ENCODE measurements at regions not wholly inside any gene's neighbourhood (a gene's known extent, or its start where the extent isn't known, plus 50 kb on each side); places are given as distances from the start of the nearest gene placed in this dataset.
A peak's percentile ranks its signal among the peaks of the same experiment; 100 is the strongest.
"Not testable (repeated sequence)": the region's sequence is repeated elsewhere in the genome, so short reads cannot be mapped to it uniquely, and the experiment has no call there.

DNA sequence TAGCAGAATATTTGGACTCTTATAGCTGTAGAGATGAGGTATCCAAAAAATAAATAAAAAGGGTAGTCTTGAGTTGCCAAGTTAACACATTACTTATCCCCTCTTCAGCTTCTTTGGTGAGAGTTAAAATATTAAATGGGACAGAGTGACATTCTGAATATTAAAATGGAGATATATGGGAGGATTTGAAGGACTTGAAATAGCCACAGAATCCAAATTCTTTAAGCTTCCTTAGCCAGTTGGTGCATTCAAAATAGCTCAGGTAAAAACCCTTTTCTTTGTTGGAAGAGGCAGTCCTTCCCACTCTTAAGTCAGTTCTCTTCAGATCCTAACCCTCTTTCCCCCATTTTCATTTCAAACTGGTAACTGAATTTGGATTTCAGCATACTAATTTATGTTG, 130.1 kb upstream of the KLF12 start:
- DNase-seq (ENCODE audit: low read depth), result no peak
- no peak overlapping the region for H3K4me3 ChIP-seq (ENCODE audit: low read depth, low read length)

DNA sequence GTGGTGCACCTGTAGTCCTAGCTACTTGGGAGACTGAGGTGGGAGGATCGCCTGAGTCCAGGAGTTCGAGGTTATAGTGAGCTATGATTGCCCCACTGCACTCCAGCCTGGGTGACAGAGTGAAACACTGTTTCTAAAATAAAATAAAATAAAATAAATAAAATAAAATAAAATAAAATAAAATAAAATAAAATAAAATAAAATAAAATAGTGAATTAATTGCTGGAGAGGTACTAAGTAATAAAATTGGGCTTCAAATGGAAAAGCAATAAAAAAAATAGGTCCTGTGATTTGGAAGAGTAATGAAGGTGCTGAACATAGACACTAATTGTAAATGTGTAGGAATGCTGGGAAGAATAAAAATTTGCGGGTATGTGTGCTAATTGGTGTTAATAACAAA, 126.2 kb upstream of the KLF12 start:
- DNase-seq (ENCODE audit: low read depth); H3K4me3 ChIP-seq (ENCODE audit: low read depth, low read length): not testable (repeated sequence)

DNA sequence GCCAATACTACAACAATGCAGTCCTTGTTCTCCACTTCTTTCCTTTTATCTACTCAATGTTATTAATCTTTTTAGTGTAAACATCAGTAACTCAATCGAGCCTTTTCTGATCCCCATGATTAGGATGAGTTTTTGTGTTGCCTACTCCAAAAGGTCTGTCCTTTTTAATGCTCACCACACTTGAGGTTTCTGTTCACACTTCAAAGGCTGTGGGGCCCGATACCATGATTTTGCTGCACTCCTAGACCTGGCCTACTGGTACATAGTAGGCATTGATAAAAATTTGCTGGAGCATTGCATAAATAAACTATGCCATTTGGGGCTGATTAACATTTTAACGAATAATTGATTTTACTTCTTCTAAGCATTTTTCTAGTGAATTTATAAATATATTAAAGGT, 125.4 kb upstream of the KLF12 start:
- no peak for DNase-seq (ENCODE audit: low read depth)

DNA sequence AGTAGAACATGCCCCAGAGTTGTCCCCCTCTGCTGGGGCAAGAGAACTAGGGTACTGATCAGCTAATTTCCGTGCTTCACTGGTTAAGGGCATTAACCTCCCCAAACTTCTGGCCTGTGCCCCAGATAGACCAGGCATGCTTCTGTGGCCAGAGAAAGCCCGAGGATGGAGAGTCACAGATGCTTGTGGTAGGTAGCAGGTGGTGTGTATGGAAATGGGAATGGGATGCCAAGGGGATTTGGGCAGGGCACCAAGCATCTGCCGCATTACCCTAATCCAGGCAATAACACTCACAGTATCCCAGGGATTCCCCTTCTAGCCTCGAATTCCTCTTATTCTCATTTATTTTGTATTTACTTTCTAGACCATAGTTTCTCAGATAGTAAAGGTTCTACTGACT, 124.8 kb upstream of the KLF12 start:
- H3K4me3 ChIP-seq (ENCODE audit: low read depth, low read length), result no peak overlapping the region
- no peak for DNase-seq (ENCODE audit: low read depth)

More for the DNA sequence above, 125.4 kb upstream of the KLF12 start:
- no peak overlapping the region for H3K4me3 ChIP-seq (ENCODE audit: low read depth, low read length)

DNA sequence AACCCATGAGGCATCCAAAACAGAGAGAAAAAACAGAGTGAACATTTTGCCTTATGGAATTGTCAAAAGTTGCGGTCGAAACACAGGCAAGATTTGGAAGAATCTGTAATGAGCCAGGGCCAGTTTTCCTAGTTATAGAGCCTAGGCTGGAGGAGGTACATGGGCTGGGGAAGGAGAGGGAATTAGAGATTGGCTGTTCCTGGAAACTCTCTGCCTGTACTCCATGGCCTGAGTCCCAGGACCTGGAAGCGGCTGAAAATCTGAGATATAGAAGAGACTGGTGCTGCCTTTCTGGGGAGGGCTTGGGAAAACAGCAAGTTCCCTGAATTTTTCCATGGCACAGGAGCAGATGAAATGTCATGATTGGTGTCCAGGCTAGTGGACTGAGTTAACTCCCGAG, 122.8 kb upstream of the KLF12 start:
- no peak for DNase-seq (ENCODE audit: low read depth)
- H3K4me3 ChIP-seq (ENCODE audit: low read depth, low read length), result no peak overlapping the region

DNA sequence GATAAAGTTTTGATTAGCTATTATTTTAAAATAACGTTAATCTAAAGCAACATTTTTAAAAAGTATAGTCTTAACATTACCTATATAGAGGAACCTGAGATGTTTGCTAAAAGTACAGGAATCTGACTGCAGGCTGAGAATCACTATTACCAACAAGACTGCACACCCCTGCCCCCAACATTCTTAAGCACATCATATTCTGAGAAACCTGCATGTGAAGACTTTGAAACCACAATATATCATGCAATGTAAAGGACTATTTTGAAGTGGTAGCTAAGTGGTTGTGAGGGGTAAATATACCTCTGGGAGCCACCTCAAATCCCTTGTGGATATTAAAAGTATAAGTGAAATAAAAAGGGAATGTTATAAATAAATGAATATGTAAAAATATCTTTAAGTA, 119.0 kb upstream of the KLF12 start:
- DNase-seq (ENCODE audit: low read depth), result no peak
- no peak overlapping the region for H3K4me3 ChIP-seq (ENCODE audit: low read depth, low read length)

DNA sequence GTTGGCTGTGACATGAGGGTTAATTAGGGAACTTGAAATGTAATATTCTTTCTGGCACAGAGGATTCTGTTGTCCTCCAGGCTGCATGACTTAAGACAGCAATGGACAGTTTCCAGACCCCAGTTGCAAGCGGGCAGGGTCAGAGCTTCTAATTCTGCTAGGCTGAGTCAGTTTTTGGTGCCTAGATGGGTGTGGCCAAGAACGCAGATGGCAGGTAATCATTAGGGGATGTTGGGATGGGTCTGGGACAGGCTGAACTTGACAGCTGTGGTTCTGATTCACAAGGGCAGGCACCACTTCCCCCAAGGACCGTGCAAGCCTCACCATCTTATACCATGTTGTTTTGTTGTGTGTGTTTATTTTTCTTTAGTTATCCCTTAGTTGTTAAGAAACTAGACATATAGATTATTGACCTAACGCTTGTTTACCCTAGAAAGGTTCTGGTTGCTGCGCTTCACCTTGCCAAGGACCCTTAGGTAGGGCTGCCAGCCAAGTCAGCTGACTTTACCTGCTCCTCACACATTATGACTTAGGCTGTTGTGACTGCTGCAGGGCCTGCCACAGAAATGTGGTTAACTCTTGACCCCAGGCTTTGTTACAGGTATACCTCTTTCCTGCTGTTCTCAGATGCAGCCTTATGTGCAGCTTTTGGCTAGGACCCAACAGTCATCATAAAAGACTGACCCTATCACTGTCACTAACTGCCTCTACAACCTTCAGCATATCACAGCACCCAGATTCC, 117.7 kb upstream of the KLF12 start:
- H3K4me3 ChIP-seq (ENCODE audit: low read depth, low read length), result no peak overlapping the region
- DNase-seq (ENCODE audit: low read depth), result no peak

DNA sequence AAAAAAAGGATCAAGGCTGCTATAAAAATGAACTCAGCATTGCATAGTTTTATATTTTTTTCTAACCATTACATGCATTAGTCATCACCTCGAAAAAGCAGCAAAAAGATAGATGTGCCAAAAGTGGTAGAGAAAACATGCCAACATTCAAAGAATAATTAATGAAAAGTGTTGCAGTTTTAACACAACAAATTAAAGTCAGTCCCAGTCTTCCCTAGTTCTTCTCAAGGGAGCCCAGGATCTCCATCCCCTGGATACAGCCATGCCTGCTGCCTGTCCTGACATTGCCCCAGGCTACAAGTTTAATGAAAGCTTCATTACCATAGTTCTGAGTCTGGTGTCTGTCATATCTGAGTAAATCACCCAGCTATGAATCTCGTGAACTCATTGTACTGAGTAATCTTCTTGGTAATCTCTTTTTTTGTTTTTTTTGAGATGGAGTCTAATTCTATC, 116.6 kb upstream of the KLF12 start:
- no peak for DNase-seq (ENCODE audit: low read depth)

DNA sequence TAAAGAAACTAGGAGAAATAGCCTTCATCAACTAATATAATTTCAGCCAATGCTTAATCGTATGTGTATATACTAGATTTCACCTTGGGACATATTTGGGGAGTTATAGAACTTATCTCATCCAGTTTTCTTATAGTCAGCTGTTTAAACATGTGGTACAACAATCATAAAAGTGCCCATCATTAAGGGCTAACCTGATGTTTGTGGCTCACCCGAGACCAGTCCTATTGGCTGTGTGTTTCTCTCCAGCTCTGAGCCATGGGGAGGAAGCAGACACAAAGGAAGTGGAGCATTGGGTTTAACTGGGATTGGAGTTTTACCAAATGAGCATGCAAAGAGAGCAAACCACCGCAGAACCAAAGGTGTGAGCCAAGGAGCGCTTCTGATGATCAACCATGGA, 114.3 kb upstream of the KLF12 start:
- no peak for DNase-seq (ENCODE audit: low read depth)

More for the DNA sequence above, 116.6 kb upstream of the KLF12 start:
- no peak overlapping the region for H3K4me3 ChIP-seq (ENCODE audit: low read depth, low read length)

DNA sequence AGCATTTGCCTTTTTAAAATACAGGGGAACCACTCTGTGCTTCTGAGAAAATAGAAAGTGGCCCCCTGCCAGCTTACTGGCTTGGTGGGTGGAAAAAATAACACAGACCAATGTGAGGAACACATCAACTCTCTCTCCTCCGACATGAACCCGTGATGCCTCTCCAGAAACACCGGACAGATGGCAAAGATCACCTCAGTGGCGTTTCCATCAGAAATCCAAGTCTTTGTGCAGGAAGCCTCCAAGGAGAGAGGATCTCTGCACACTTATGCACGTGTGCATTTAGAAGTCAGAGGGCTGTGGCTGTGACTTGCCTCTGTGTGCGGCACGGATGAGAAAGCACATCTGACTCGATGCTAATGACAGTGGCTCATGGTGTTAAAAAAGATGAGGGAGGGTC, 112.3 kb upstream of the KLF12 start:
- no peak for DNase-seq (ENCODE audit: low read depth)
- no peak overlapping the region for H3K4me3 ChIP-seq (ENCODE audit: low read depth, low read length)

More for the DNA sequence above, 114.3 kb upstream of the KLF12 start:
- no peak overlapping the region for H3K4me3 ChIP-seq (ENCODE audit: low read depth, low read length)

DNA sequence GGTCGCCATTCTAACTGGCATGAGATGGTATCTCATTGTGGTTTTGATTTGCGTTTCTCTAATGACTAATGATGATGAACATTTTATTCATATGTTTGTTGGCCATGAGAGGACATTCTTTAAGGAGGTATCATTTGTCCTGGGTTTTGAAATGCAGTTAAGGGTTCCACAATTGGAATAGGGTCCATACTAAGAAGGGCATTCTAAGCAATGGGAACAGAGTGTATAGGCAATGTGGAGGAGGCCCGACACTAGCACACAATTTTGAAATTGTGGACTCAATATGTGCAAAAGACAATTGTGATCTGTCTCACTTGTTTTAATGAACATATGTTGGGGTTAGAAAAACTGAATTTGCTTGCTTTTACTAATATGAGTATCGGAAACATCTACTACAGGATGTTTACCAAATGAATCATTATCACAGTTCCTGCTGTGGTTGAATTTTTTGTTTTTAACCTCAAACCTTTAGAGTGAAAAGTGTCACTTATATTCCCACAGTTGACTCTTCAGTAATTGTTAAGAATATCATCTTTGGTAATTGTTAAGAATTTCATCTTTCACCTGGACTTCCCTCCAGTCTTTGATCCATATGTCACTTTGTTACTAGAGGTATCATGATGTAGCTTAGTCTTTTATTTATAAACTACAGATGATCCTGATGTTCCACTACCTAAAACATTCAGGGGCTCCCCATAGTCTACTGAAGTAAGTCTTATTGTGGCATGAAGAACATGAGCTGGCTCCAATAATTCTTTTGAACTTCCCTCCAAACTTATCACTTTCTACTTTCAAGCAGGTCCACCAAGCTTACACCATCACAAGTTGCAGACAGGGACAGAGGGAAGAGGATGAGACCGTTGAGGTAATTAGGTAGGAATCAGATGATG, 109.7 kb upstream of the KLF12 start:
- no peak overlapping the region for H3K4me3 ChIP-seq (ENCODE audit: low read depth, low read length)
- DNase-seq (ENCODE audit: low read depth), result peak; percentile 73

DNA sequence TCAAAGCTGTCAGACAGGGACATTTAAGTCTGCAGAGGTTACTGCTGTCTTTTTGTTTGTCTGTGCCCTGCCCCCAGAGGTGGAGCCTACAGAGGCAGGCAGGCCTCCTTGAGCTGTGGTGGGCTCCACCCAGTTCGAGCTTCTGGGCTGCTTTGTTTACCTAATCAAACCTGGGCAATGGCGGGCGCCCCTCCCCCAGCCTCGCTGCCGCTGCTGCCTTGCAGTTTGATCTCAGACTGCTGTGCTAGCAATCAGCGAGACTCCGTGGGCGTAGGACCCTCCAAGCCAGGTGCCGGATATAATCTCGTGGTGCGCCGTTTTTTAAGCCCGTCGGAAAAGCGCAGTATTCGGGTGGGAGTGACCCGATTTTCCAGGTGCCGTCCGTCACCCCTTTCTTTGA, 107.1 kb upstream of the KLF12 start:
- not testable (repeated sequence) for H3K4me3 ChIP-seq (ENCODE audit: low read depth, low read length)

DNA sequence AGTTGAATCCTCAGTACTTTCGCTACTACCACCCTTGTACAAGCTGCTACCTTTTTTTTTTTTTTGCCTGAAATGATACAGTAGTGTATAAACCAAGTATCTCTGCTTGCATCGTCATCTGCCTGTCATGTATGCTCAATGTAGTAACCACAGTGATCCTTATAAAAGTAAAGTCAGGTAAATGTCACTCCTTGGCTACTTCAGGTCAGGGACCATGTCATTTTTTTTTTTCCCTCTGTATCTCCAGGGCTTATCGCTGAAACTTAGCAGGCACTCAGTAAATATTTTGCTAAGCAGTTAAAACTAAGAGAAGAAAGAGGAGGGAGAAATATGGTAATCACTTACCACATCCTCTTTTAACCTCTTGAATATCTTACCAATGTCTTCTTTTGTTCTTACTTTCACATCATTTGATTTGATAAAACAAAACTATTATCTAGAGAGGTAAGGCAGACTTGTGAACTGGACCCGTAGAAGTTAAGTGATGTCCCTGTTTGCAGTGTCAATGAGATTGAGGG, 96.8 kb upstream of the KLF12 start:
- DNase-seq (ENCODE audit: low read depth), result no peak
- no peak overlapping the region for H3K4me3 ChIP-seq (ENCODE audit: low read depth, low read length)

More for the DNA sequence above, 107.1 kb upstream of the KLF12 start:
- DNase-seq (ENCODE audit: low read depth), result not testable (repeated sequence)

DNA sequence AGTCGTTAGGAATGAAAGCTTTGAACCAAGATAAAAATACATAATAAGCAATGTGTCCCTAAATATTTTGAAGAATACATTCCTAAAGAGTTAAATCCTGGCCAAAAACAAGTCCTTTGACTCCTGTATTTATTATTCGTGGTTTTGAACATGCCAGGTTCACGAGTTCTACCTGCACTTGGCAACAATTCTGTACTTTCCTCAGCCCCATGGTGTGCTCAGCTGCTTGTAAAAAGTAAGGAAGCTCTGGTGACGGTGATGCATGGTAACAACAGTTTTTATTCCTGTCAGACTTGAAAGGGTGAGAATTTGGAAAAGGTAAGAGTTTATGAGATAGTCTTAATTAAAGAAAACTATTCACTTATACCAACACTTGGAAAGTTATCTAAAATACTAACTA, 95.0 kb upstream of the KLF12 start:
- no peak overlapping the region for H3K4me3 ChIP-seq (ENCODE audit: low read depth, low read length)
- no peak for DNase-seq (ENCODE audit: low read depth)

DNA sequence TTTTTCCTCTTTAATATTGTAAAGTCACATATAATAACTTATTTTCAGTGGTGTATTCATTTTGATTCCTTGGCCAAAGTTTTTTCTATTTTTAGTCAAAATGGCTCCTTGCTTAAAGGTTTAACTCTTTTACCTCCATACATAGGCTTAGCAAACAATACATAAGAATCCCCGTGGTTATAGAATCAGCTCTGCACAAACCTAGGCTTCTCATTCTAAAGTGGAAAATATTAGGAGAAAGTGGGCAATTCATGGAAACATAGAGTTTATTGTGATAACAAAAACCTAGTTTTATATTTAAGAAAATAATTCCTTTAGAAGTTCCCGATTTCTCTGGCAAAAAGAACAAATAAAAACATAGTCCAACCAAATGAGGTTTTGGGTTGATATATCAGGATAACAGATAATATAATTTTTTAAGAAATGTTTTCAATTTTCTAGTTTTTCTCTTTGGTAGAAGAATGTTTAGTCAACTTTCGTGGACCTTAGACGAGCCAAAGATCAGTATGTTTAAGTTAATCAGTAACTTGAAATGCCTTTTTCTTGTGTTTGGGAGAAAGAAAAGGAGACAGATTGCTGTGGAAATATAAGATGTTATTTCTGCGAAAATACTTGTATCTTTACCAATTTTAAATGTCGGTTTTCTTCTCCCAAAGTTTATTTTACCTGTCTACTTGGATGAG, 93.4 kb upstream of the KLF12 start:
- no peak overlapping the region for H3K4me3 ChIP-seq (ENCODE audit: low read depth, low read length)
- no peak for DNase-seq (ENCODE audit: low read depth)

DNA sequence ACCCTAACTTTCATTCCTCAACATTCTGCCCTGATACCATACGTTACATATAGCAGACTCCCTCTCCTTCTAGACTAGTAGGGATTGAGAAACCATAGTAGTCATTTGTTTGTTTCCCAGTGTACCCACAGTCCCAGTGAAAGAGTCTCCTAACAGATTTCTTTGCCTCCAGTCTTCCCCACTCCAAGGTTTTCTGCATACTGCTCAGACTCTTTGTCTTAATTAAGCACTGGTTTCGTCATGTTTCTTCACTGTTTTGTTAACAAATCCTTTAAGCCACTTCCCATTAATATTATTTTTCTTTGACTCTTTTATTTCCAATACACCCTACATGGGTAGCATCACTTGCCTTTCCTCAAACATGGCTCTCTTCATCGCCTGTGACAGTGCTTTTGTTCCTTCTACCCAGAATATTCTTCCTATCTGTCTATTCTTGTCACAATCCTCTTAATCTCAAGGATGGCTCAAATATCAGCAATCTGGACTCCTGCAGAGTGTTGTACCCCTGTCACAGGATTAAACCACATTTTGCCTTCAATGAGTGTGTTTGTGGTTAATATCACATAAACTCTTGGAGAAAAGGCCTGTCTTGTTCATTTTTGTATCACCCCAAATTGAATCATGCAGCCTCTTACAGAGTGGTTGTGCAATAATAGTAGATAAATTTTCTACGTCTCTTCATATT, 92.7 kb upstream of the KLF12 start:
- H3K4me3 ChIP-seq (ENCODE audit: low read depth, low read length), result no peak overlapping the region
- no peak for DNase-seq (ENCODE audit: low read depth)

DNA sequence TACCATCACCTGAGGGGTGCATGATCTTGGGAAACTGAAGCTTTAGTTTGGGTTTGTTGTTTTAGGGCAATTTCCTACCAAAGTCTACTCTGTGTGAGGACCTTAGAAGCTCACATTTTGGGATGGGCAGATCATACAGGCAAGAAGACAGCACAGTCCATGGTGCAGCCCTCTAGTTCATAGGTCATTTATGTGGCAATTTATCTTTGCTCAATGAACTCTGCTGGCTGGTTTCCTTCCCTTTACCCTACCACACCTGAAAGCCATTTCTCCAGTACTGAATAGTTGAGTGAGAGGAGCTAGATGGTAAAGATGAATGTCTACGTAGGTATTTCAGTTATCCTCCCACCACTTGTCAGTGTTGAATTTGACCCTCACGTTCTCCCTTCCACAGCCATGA, 87.5 kb upstream of the KLF12 start:
- no peak overlapping the region for H3K4me3 ChIP-seq (ENCODE audit: low read depth, low read length)
- DNase-seq (ENCODE audit: low read depth), result no peak

DNA sequence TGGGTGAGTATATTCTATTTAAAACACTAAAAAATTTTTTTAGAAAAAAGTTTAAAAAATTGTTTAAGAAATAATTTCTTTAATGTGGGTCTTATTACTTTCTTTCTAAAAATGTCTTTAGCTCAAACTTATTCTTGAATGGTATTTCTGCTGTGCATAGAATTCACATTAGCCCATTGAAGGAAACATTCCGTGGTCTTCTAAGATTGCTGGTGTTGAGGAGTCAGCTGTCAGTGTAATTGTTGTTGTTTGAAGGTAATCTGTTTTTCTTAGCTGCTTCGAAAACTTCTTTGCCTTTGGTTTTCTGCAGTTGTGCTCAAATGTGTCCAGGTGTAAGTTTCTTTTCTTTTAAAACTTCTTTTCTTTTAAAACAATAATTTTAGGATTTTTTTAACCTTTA, 85.4 kb upstream of the KLF12 start:
- DNase-seq (ENCODE audit: low read depth), result no peak
- H3K4me3 ChIP-seq (ENCODE audit: low read depth, low read length), result no peak overlapping the region

DNA sequence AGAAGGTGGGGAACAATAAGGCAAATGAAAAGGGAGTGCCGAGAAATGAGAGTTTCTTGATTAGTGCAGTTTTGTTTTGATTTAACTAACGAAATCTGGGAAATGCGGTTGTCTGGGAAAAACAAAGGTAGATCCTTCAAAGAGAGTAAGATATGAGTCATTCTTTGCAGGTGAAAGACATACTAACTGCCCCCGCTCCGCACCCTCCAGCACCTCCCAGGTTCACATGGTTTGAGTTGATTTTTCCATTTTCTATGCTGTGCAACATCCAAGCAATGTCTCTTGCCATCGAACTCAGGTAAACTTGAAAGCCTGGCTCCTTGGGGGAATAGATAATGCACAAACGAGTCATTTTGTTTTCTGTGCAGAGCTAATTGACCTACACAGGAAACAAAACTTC, 84.1 kb upstream of the KLF12 start:
- H3K4me3 ChIP-seq (ENCODE audit: low read depth, low read length), result no peak overlapping the region
- no peak for DNase-seq (ENCODE audit: low read depth)

Data from skeletal muscle cell (primary cell).